GM21529 (cell line): ENCODE measurements at regions not wholly inside any gene's neighbourhood (a gene's known extent, or its start where the extent isn't known, plus 50 kb on each side); places are given as distances from the start of the nearest gene placed in this dataset.
"Not testable (repeated sequence)": the region's sequence is repeated elsewhere in the genome, so short reads cannot be mapped to it uniquely, and the experiment has no call there.

ENCODE experiments used
- ATAC-seq: cut with Tn5 transposase; IDR thresholded peaks from one replicate; pipeline ENCODE4 v1.9.1; 2021; ENCODE audit not compliant: unreplicated experiment

GRCh38 chr2:143891879-143892308, 628.0 kb downstream of the ZEB2 start:
- ATAC-seq, result no peak

GRCh38 chr2:143890798-143891197, 629.1 kb downstream of the ZEB2 start:
- no peak for ATAC-seq

- ATAC-seq, result no peak
Observed at GRCh38 chr2:143889216-143889615, 630.7 kb downstream of the ZEB2 start.

DNA sequence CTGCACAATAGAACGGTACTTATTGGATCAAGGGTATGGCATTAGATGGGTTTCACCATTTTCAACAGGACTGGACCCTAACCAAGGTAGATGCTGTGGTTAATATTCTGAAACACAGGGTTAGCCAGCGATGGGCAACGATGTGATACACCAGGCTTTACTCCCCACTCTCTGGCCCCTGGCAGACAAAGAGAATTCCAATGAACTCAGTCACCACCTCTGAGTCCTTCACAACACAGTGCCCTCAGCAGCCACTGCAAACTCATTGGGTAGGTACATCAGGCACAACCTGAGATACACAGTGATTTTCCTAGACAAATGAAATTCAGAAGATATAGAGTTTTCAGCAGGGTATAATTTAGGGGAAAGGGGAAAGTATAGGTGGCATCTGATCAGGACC, 634.5 kb downstream of the ZEB2 start:
- ATAC-seq, result no peak

- no peak for ATAC-seq
Observed at GRCh38 chr2:143881246-143881645, 638.7 kb downstream of the ZEB2 start.

DNA sequence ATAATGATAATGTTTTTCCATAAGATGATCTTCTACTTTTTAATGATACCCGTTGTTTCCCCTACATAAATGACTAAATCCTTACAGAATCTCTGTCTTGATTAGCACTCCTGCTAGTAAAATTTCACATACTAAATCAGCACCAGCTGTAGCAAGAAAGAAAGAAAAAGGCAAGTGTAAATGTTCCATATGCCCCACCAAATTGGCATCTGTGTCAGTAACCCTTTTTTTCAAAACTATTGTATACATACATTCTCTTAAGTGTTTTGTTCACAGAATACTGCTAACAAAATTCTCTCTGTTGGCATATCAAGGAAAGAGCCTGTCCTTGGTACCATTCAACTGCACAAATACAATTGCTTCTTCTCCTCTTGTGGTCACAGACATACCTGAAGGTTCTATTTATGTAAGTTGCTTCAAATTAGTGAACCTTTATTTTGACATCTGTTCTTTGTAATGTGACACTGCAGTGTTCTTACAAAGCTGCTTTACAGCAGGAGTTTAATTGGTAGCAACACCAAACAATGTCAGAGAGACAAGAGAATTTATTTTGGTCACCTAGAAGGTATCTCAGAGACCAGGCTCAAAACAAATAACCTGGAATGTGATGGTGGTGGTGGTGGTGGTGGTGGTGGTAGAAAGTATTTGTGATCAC, 641.9 kb downstream of the ZEB2 start:
- no peak for ATAC-seq

DNA sequence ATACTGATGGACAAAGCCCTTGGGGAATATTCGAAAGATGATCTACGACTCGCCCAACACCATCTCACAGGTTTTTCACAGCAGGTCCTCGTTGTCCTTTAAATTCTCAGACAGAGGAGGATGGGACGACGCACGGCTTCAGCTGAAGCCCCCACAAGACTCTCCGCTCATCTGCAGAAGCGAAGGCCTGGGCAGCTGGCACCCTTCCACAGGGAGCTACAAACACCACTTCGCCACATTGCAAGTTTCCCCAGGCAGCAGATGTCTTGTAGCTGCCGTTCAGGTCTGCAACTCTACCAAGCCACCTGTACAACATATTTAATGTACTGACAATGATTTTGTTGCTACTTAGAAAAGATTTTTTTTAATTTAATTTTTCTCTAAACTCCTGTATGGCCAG, 642.9 kb downstream of the ZEB2 start:
- ATAC-seq, result no peak

GRCh38 chr2:143875295-143876233, 644.4 kb downstream of the ZEB2 start:
- peak; percentile 42 for ATAC-seq

DNA sequence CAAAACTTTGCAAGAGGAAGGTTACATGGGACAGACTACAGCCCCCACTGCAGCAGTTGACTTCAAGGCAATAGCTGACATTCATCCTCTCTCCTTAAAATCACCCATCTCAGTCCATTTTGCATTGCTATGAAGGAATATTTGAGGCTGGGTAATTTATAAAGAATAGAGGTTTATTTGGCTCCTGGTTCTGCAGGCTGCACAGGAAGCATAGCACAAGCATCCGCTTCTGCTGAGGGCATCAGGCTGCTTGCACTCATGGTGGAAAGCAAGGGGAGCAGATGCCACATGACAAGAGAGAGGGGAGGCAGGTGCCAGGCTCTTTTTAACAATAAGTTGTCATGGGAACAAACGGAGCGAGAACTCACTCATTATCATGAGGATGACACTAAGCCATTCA, 646.0 kb downstream of the ZEB2 start:
- ATAC-seq, result no peak

GRCh38 chr2:143870696-143871095, 649.2 kb downstream of the ZEB2 start:
- no peak for ATAC-seq

DNA sequence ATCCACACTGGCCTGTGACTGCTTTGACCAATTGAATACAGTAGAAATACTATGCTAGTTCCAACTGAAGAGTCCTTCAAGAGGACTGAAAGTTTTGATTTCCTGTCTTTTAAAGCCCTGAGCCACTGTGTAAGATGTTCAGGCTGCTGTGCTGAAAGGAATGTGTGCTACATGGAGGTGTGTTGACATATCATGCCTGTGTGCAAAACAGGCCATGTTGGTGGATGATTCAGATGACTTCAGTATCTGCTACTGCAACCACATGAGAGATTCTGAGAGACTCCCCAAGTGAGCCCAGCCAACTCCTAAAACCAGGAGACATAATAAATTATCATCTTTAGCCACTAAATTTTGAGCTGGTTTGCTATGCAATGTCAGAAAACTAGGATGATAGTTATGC, 662.9 kb downstream of the ZEB2 start:
- ATAC-seq, result no peak

GRCh38 chr2:143852759-143853158, 667.2 kb downstream of the ZEB2 start:
- no peak for ATAC-seq

GRCh38 chr2:143850084-143850483, 669.8 kb downstream of the ZEB2 start:
- no peak for ATAC-seq

- no peak for ATAC-seq
Observed at GRCh38 chr2:143847257-143847656, 672.7 kb downstream of the ZEB2 start.

GRCh38 chr2:143844986-143845385, 674.9 kb downstream of the ZEB2 start:
- ATAC-seq, result no peak

- ATAC-seq, result no peak
Observed at GRCh38 chr2:143843686-143844085, 676.2 kb downstream of the ZEB2 start.

DNA sequence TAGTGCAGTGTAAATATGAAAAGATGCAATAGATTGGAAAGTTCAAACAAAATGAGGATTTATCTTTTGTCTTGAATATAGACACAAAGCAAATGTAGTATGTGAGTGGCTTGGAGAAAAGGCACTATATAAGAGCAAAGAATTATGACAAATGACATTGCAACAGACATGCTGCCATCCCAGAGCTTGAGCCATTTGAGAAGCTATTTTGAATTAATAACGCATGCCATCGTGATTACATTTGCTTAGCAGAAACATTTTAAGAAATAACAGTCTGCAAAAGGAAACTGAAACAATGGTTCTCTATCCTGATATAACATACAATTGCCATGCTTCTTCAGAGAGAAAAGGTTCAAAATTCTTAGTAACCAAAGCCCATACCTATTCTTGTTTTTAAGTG, 677.1 kb downstream of the ZEB2 start:
- ATAC-seq, result no peak

DNA sequence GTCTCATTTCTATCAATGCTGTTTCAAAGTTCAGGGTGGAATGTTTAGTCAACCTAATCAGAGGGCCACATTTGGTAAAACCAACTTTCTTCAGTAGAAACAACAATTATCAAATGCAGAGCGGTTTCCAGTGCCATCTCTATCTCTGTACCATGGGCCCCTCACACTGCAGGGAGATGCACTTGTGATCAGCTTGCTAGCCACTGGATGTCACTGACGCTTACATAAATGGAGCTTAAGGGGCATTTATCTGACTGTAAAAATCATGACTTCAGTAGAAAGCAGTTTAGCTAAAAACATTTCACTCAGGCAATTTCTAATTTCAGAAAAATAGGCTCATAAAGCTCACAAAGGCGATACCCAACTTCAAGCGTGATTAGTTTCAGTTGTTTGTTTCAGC, 678.0 kb downstream of the ZEB2 start:
- ATAC-seq, result no peak

DNA sequence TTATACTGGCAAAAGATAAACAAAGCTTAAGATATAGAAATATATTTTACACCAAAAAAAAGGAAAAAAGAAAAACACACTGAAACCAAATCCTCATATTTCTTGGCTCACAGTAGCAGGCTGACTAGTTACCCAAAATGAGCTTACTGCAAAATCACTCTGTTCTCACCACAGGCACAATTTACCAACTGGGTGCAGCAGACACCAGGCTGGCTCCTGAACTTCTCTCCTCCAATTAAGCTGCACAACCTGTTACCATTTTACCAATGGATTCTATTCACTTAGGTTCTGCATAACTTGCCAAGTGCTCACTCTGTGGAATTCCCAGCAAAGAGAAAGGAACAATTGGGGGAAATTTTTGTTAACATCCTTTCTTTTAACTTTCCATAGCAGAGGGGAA, 679.3 kb downstream of the ZEB2 start:
- no peak for ATAC-seq

DNA sequence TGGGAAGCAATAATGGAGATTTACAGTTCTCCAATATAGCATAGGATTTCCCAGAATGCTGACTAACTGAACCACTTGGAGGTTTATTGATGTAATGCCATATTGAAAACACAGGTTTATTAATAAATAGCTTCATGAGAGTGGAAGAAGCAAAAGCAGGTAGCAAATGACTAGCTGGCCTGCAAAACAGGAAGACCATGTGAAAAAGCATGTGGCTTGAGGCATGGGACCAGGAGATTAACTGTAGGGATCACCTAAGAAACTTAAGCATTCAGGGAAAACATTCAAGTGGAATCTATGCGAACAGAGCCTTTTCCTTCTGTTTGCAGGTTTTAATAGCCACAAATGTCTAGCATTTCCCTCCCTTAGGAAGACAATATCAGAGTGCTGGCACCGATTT, 679.7 kb downstream of the ZEB2 start:
- no peak for ATAC-seq

DNA sequence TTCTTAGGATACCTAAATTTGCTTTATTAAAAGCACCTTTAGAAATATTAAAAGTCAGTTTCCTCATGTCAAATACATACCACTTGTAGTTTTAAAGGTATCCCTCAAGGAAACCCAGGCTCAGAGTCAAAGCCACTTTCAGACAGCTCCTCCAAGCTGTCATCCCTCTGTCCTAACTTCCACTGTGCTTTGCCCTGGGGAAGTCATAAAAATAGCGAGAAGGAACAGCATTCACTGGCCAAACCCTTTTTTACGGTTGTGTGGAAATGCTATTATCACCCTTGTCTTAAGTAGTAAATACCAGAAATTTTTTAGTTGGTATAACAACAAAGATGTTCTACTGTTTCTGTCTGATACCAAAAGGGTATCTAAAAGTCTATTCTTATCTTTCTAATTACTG, 680.5 kb downstream of the ZEB2 start:
- ATAC-seq, result no peak

DNA sequence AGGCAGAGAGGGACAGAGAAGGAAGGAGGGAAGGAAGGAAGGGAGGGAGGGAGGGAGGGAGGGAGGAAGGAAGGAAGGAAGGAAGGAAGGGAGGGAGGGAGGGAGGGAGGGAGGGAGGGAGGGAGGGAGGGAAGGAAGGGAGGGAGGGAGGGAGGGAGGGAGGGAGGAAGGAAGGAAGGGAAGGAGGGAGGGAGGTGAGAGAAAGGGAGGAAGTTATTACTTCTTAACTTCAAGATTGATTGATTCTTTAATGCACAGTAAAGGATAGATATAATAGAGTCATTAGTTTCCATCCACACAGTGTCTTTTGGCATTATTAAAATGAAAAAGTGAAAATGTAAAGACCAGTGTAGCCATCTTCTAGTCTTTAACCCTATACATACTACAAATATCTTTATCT, 682.9 kb downstream of the ZEB2 start:
- ATAC-seq, result not testable (repeated sequence)
